ENCODE measurements at regions not wholly inside any gene's neighbourhood (a gene's known extent, or its start where the extent isn't known, plus 50 kb on each side); places are given as distances from the start of the nearest gene placed in this dataset.

DNA sequence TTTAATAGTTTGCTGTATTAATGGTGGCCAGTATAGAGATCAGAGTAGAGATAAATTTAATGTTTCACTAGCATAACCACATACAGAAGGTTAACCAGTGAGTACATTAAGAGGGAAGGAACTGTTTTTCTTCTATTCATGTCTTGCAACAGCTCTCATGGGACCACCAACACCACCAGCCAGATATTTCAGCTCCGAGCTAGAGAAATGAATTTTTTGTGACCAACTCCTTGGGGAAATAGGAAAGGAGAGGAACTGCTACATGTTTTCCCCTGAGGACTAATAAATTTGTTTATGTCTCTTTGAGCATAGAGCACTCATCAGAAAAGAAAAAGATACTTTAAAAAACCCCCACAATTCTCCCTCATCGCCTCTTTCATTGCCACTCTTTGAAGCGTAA lies 247.5 kb downstream of the MBNL1 start:
- no peak for DNase-seq

DNA sequence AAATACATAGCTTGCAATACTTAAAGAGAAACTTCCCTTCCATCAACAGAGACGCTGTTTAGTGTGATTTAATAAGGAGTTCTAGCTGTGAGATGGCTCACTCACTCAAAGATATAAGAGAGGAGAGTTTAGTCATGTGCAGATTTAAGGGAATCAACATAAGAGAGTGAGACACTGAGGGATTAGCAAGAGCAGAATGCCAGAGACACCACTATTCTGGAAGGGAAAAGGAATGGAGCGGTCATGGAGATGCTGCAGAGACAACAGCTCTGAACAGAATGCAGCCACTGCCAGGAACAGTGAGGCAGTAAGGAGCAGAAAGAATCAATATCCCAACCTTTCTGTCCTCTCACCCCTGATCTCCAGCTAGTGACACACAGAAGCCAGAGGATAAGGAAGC lies 248.8 kb downstream of the MBNL1 start:
- DNase-seq, result no peak

DNA sequence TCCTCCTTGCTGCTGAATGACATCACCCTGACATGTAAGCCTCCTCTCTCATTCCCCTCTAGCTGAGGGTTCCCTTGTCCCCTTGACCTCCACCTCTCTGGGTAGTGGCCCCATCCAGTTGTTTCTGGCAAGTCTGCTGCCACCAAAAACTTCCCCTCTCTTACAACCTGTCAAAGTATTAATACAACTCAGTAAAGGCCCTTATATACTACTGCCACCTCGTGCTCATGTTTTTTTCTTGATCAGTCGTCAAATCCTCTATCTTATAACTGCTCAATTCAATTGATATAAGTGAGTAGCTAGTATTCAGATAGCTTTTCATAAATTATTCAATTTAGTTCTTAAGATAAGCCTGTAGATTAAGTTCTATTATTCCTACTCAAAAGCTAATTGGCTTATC lies 249.6 kb downstream of the MBNL1 start:
- no peak for DNase-seq

DNA sequence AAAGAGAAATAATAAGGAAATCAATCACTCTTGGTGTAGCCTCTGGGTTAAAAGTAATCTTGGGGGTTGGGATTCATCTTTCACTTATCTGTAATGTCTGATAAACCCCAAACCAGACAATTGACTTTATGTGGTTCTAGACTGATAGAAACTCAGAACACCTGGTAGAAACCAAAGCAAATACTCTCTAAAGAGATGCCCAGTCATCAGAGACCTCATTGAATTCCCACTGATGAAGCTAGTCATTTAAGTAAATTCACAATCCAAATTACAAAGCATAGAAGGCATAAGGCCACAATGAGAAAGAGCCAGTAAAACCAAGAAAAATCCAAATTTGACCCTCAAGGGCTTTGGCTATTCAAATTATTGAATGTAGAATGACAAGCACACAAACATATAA lies 250.6 kb downstream of the MBNL1 start:
- no peak for DNase-seq

DNA sequence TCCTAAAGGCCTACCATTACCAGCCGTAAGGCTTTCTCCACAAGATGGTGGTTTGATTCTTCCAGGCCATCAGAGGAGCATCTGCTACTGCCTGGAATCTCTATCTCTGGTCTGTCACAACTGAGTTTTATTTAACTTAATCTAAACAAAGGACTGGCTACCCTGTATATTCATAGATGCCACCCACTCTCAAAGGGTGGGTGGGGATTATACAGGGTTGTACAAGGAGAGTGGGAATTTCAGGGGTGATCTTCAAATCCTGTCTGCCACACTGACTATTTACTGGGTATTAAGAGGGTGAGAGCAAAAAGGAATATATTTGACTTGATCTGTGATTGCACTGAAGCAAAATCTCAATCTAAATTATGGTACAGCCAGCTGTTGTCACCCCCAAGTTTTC lies 253.3 kb downstream of the MBNL1 start:
- DNase-seq, result no peak

DNA sequence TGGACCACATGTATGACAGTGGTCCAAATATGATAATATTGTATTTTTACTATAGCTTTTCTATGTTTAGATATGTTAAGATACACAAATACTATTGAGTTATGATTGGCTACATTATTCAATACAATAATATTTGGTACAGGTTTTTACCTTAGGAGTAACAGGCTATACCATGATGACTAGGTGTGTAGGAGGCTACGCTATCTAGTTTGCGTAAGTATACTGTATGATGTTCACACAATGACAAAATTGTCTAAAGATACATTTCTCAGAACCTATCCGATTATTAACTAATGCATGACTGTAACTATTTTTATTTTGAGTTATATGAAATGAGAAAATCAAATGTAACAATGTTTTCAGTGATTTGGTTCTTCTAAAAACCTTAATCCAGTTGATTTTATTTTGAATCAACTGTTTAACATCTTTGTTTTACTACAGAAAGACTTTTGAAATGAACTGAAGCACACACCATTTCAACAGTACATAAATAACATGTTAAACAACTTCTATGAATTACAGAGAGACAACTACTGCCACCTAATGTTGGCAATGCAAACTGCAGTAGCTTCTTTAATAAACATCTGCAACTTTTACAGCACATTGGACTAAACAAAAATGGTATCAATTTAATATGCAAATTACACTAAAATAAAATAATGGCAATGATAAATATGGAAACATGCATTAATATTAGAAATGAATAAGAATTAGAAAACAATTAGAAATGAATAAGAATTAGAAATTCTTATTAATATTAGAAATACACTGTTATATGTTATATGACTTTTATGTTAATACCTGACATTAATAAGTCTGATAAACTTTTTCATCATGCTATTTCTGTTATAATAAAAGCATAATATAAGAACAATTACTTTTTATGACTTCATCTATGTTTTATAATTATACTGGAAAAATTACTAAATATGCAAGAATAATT lies 255.7 kb downstream of the MBNL1 start:
- DNase-seq, result peak; percentile 67

DNA sequence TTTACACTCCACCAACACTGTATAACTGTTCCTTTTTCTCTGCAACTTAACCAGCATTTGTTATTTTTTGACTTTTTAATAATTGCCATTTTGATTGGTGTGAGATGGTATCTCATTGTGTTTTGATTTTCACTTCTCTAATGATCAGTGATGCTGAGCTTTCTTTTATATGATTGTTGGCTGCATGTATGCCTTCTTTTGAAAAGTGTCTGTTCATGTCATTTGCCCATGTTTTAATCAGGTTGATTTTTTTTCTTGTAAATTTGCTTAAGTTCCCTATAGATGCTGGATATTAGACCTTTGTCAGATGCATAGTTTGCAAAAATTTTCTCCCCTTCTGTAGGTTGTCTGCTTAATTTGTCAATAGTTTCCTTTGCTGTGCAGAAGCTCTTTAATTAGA lies 263.0 kb downstream of the MBNL1 start:
- DNase-seq, result no peak

DNA sequence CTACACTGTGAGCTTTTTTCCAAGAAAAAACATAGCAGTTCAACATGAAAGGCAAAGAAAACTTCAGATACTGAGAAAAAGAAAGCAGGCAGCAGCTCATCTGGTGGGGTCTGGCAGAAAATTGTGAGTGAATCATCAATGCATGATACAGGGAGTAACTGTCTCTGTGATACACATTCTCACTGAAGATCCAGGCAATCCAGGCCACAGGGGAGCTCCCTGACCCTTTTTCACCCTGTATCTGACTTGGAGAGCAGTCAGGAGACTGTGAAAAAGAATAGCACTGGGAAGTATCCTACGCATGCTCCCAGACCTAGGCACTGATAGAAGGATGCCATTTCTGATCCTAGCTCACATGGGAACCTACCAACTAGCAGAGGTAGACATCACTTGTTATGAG lies 269.8 kb downstream of the MBNL1 start:
- DNase-seq, result no peak

DNA sequence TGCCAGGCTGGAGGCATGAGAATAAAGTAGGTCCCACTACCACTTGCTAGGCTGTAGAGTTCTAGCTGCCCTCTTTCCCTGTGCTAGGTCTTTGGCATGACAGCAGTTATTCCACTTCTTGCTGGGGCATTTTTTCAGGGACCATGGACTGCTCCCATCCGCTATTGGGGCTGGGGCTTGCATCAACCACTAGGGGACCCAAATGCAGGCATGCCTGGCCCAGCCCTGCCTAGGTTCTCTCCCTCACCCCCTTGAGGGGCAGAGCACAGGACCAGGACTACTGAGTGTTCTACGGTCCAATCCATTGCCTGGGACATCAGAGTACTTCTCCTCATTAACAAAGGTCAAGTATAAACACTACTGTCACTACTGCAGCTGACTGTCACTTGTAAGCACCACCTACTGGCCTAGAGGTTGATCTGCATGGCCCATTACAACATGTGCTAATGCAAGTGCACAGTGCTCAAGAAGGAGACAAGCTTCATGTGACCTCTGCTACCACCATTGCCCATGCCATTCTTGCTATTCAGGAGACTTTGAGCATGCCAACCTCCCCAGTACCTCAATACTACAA lies 270.5 kb downstream of the MBNL1 start:
- no peak for DNase-seq

DNA sequence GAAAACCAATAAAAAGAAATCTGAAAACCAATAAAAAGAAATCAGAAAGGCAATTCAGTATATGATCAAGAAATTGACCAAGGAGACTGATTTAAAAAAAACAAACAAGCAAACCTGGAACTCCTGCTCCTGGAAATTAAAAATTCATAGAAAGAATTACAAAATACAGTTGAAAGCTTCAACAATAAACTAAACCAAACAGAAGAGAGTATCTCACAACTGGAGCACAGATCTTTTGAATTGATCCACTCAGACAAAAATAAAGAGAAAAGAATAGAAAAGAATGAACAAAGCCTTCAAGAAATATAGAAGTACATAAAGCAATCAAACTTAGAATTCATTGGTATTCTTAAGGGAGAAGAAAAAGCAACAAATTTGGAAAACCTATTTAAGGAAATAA lies 271.4 kb downstream of the MBNL1 start:
- no peak for DNase-seq

DNA sequence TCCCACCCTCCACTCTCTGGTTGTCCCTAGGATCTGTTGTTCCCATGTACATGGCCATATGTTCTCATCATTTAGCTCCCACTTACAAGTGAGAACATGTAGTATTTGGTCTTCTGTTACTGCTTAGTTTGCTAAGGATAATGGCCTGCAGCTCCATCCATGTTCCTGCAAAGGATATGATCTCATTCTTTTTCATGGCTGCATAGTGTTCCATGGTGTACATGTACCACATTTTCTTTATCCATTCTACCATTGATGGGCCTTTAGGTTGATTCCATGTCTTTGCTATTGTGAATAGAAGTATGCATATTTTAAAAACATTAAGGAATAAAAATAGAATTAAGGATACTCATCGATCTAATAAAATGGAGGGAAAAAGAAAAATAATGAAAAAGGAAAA lies 278.4 kb downstream of the MBNL1 start:
- DNase-seq, result no peak

DNA sequence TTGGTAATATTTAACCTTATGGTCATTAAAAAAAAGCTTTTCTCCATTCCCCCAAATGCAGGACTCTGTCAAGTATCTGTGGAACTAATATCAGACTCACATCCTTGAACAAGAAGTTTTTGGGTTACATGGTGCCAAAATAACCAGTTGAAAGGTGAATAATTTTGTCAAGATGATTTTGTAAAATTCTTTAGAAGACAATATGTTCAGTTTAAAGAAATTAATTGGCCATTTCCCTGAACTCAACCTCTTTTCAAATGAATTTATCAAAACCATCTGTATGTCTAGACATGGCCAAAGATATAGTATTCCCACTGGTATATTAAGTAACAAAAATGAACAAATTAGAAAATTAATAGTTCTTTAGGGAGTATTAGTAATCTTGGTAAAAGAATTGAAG lies 280.5 kb downstream of the MBNL1 start:
- DNase-seq, result no peak

DNA sequence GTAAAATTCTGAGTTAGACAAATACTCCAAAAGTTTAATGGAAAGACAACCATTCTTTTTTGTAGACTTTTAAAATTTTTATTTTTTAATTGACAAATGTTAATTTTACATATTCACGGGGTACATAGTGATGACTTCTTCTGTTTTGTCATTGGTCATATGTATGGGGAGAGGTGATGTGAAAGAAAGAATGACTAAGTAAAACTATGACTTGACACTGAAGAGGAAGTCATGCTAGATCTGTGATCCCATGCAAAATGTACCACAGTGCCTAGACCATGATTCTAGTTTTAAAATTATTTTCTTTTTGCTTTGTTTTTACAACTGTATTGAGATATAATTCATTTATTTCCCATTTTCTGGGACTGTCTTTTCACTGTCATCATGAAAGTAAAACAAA lies 281.6 kb downstream of the MBNL1 start:
- peak; percentile 15 for DNase-seq

DNA sequence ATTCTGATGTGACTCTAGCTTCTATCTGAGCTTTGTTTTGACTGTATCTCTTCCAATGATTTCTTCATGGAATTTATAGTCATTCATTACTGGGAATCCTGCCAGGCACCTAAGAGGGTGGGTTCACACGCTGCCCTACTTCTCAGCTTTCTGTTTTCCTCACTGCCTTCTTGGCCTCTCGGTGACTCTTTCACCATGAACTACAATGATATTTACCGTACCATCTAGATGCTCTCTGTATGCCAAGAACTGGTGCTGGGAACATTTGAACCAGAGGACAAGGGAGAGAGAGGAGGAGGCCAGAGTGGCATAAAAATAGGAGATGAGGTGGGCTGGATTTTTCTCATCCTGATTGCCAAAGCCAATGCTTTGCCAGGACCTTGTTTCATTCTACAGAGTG lies 280.0 kb upstream of the P2RY1 start:
- no peak for DNase-seq

DNA sequence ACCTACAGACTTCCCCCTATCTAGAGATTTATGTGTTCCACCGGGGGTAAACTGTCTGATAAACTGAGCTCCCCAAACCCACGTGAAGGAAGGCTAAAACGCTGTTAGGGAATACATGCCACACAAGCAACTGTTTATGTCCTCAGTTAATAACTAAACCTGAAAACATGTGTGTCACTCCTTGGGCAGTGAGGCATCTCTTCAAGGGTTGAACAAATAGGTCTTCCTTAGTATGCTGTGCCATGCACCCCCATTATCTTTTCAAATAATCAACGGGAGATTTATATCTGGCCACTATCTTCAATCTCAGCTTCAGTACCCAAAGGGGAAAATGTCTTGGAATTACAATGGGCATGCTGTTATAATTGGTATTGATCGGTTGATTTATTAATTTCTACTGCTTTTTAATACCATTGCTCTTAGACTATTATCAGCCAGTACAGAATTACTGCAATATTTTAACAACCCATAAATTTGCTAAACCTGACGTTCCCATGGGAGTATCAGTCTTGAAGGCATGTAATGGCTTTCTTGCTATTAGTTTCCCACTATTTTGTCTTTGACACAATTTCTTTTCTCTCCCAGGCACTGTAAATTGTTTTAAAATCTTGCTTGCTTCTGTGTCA lies 279.2 kb upstream of the P2RY1 start:
- no peak for DNase-seq

DNA sequence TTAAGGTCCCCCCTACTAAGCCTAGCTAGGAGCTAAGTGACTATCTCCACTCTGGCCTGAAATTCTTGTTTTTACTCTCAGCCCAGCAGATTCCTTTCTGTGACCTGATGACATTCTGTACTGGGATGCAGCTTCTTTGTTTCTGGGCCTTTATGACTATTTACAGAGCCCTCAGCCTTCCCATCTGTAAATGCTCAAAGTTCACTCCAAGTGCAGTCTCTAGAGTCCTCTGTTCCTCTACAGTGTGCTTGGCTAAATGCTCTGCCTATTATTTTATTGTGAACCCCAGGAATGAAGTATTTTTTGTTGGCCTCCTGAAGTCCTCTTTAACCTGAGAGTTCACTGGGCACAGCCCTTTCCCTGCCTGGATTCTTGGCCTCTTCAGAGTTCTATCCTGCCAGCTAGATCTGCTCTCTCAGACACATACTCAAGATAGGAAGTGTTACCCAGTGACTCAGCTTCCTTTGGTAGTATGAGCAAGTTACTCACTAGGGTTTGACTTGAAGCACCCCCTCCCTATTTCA lies 278.1 kb upstream of the P2RY1 start:
- no peak for DNase-seq

DNA sequence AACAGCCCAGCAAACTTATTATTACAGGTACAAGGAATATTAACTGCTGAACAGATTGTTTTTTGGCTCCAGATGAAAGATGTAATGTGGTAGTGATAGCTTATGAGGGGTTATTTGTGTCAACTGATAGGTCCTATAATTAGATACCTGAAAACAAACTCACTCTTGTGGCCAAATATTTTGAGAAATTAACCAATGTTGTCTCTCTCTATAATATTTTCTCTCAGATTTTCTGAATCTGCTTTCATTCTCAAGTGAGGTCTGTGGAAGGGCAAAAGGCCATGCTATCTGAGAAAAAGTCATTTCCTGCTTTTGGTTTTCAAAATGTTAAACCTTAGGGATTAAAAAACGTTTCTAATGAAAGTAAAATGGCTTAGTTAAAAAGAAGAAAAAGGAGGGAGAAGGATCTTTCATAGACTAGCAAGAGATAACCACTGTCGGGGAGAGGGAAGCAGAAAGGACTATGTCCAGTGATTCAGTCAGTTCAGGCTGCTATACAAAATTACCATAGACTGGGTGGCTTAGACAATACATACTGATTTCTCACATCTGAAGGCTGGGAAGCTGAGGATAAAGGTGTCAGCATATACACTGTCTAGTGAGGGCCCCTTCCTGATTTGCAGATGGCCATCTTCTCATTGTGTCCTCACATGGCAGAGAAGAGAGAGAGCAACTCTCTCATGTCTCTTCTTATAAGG lies 277.5 kb upstream of the P2RY1 start:
- no peak for DNase-seq

DNA sequence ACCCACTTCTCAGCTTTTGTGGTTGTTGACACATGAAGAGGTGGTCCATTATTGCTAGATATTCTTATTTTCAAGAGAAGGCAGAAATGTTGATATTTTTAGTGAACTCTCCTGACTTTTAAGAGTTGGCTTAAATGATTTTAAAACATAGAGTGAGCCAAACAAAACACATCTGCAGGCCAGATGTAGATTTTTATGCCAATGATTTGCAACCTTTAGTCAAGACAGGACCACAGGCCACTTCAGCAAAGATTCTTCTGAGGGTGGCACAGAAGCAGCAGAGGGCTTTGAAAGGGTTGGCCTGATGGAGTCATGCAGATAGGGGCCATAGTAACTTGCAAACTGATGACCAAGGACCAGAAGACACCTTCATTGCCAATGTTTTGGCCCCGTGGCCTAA lies 276.5 kb upstream of the P2RY1 start:
- no peak for DNase-seq

DNA sequence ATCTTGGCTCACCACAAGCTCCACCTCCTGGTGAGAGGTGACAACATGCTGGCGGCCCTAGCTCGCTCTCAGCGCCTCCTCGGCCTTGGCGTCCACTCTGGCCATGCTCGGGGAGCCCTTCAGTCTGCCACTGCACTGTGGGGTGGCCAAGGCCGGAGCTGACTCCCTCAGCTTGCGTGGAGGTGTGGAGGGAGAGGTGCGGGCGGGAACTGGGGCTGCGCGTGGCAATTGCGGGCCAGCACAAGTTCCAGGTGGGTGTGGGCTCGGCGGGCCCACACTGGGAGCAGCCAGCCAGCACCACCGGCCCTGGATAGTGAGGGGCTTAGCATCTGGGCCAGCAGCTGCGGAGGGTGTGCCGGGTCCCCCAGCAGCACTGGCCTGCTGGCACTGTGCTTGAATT lies 275.7 kb upstream of the P2RY1 start:
- no peak for DNase-seq

DNA sequence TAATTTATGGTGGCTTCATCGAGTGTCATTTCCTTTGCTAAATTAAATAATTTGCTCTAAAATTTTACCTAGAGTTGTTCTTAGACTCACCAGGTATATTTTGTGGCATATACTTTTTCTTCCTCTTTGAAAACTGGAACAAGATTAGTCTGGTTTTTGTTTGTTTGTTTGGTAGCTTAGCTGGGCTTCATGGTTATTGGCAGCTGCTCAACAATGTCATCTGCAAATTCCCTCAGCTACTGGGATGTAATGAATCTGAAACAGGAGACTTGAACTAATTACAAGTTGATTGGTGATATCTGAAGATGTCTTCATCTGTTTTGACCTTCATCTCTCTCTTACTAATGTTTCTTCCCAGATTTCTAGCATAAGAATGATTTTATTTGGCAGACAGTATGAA lies 270.5 kb upstream of the P2RY1 start:
- DNase-seq, result no peak

DNA sequence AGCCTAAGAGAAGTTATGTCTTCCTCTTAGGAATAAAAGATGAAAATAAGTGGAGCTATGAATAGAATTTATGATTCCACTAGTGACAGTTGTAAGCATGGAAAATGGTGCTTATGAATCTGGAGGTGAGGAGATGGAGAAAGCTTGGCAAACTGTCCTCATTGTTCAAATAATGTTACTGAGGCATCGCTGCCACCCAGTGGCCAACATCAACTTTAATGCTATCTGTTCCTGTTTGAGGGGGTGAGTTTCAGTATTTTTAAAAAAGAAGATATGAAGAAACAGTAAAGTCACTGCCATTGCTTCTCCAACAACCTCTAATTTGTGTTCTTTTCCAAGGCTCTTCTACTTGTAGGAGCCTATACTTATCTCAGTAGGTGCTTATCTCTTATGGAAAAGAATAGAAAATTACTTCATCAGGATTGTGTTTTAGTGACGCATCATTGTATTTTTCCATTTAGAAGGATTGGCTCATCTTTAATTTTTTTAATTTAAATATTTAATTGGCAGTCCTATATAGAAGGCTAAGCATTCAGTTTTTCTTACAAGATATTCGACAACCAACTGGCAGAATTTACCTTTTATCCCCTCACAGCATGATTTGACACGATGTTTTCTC lies 260.4 kb upstream of the P2RY1 start:
- peak; percentile 70 for DNase-seq

DNA sequence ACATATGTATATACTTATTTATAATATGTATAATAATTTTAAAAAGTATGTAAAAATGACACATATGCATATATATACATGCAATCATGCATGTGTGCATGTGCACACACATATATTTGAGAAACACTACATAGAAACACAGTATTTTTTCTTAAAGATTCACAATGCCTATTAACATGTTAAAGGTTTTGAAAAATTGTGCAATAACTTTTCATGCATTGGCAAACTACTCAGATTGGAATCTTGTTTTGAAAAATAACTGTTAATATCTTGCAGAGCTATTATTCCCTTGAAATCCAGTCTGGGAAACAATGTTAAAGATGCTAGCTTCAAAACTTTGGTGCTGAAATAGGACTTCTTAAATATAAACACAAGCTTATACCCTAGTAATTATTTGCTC lies 256.2 kb upstream of the P2RY1 start:
- no peak for DNase-seq

DNA sequence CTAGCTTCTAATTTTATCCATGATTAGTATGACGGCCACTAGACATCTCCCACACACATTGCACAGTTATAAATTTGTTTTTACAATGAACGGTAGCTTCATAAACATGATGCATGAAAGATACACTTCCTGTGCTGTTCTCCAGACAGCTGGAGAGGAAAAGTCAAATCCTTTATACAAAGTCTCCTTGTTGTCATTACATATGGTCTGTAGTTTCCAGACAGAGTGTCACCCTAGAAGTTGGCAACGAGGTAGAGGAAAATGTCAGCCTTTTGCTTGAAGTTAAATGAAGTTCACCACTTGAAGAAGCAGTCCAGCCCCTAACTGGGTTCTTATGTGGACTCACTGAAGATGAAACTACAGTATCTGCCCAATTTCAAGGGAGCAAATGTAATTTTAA lies 253.0 kb upstream of the P2RY1 start:
- DNase-seq, result no peak
